ENCODE measurements at regions not wholly inside any gene's neighbourhood (a gene's known extent, or its start where the extent isn't known, plus 50 kb on each side); places are given as distances from the start of the nearest gene placed in this dataset.

- TF ChIP-seq POLR2A (IDR thresholded peaks at IDR 0.05), result peak in 1 of 2 donors; percentile 43
- TF ChIP-seq CTCF (IDR thresholded peaks at IDR 0.05), result peak; percentile 82 to 88 (median 86)
These were observed 136.4 kb upstream of the KRAS start for GRCh38 chr12:25386831-25387731.
